GM12864 (cell line): ENCODE measurements at regions not wholly inside any gene's neighbourhood (a gene's known extent, or its start where the extent isn't known, plus 50 kb on each side); places are given as distances from the start of the nearest gene placed in this dataset.

Source experiments
- DNase-seq: peaks from one replicate; pipeline ENCODE4 v3.0.0-alpha.2; 2011; ENCODE audit warnings: low read depth
- H3K4me3 ChIP-seq: 2 replicates; pipeline ENCODE4 v1.5.1; 2011; ENCODE audit warnings: mild to moderate bottlenecking, low read depth, low read length, control low read depth
- TF ChIP-seq, protein P1 (sequence below): IDR thresholded peaks from 2 replicates; pipeline ENCODE4 v1.5.1; 2011; ENCODE audit warnings: low read depth, mild to moderate bottlenecking, moderate library complexity, low read length, control low read depth, inconsistent platforms; ENCODE audit errors: missing control alignments

DNA sequence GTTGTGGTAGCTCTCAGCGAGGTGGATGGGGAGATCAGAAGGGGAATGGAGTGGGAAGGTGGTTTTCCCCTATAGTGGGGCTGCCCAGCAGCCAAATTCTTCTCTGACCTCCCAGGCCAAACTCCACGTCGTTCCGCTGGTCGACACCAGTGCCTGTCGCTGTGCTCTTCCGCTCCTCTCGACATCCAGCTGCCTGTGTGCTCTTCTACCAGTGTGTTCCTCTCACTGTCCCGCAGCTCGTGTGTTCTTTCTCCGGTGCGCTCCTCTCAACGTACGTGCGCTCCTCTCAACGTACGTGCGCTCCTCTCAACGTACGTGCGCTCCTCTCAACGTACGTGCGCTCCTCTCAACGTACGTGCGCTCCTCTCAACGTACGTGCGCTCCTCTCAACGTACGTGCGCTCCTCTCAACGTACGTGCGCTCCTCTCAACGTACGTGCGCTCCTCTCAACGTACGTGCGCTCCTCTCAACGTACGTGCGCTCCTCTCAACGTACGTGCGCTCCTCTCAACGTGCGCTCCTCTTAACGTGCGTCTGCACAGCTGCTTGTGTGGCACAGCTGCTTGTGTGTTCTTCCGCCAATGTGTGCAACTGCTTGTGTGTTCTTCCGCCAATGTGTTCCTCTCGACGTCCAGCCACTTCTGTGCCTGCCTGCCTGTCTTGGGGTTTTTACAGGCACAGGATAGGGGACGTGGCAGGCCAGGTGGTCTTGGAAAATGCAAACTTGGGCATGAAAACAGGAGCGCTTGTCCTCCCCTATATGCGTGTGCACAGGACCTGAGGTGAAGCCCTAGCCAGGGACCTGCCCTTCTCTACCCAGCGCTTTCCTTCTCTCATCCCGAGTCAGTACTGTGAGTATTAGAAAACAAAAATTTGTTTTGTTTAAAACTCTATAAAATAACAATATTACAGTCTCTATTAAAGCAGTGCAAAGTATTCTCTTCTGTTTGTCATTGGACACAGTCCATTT lies 991.1 kb downstream of the GBE1 start:
- TF ChIP-seq, protein P1, sequence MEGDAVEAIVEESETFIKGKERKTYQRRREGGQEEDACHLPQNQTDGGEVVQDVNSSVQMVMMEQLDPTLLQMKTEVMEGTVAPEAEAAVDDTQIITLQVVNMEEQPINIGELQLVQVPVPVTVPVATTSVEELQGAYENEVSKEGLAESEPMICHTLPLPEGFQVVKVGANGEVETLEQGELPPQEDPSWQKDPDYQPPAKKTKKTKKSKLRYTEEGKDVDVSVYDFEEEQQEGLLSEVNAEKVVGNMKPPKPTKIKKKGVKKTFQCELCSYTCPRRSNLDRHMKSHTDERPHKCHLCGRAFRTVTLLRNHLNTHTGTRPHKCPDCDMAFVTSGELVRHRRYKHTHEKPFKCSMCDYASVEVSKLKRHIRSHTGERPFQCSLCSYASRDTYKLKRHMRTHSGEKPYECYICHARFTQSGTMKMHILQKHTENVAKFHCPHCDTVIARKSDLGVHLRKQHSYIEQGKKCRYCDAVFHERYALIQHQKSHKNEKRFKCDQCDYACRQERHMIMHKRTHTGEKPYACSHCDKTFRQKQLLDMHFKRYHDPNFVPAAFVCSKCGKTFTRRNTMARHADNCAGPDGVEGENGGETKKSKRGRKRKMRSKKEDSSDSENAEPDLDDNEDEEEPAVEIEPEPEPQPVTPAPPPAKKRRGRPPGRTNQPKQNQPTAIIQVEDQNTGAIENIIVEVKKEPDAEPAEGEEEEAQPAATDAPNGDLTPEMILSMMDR, result no peak
- no peak overlapping the region for H3K4me3 ChIP-seq
- no peak for DNase-seq

DNA sequence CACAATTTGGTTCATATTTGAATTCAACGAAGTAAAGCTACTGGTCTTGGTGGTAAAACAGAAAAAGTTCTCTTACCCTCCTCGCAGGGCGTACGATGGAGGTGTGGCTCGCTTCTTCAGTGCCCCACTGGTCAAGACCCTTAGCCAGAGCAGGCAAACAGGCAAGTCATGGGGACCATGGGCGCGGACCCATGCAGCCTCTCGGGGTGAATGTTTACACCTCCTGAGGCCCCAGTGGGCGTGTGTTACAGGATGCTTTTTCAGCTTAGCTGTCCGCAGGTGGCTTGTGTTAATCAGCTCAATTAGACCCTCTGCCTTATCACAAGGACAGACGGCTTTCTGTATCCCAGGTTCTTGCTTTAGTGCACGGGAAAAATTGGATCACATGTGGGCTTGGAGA lies 991.8 kb downstream of the GBE1 start:
- no peak overlapping the region for H3K4me3 ChIP-seq
- TF ChIP-seq, protein P1, result no peak
- no peak for DNase-seq

DNA sequence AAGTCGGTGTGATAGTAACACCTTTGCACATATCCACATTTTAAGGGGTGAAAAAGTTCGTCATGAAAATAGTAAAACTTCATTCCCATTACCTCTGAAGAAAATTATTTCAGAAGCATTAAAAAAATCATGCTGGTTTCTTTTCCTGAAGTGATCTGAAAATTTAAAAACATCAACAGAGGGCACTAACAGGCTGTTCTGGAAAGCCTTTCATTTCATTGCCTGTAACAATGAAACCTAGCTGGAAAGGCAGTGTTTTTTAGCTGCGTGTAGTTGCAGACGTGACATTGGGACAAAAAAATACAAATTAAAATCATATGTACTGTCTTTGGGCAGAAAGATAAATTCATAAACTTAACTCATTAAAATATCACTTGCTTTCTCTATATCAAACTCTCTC lies 993.8 kb downstream of the GBE1 start:
- H3K4me3 ChIP-seq, result no peak overlapping the region
- DNase-seq, result no peak
- TF ChIP-seq, protein P1, result no peak

DNA sequence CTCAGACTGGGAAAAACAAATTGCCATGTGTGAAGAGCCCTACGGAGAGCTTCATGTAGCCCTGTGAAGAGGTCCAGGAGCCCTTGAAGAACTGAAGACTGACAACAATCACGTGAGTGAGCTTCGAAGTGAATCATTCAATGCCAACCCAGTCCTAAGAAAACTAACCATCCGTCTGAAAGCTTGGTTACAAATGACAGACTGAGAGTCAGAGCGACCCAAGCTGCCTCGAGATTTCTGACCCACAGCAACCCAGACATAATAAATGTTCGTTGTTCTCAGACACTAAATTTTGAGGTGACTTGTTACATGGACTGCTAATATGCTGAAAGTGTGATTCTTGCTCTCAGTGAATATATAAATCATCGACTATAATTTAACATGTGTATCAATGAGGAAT lies 987.2 kb upstream of the ROBO1 start:
- H3K4me3 ChIP-seq, result no peak overlapping the region
- TF ChIP-seq, protein P1, result no peak
- no peak for DNase-seq

DNA sequence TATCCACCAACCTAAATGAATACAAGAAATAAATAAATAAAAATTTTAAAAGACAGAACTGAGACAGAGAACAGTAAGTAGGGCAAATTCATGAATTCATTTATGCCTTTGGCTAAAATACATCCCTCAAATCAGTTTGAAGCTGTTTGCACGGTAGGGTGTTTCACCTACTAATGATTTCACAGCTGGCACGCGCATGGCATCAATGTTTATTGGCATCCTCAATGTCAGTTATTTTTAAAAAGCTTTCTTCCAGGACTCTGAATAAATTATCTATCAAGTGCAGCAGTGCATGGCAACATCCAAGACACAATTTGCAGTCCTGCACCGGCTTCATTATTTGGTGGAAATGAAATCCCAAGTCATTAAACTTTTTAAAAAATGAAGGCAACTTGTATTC lies 985.2 kb upstream of the ROBO1 start:
- DNase-seq, result no peak
- TF ChIP-seq, protein P1, result no peak
- no peak overlapping the region for H3K4me3 ChIP-seq

DNA sequence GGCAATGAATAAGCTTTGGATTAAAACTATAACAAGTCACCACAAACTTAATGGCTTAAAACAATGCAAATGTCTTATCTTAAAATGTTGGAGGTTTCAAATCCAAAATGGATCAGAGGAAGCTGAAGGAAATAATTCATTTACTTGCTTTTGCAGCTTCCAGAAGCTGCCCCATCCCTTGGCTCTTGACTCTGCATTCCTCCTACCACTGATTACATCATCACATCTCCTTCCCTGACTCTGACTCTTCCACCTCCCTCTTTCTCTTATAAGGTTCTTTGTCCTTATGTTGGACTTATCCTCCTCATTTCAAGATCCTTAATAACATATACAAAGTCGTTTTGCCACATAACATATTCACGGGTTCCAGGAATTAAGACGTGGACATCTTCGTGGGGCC lies 982.8 kb upstream of the ROBO1 start:
- TF ChIP-seq, protein P1, result no peak
- H3K4me3 ChIP-seq, result no peak overlapping the region
- DNase-seq, result no peak

DNA sequence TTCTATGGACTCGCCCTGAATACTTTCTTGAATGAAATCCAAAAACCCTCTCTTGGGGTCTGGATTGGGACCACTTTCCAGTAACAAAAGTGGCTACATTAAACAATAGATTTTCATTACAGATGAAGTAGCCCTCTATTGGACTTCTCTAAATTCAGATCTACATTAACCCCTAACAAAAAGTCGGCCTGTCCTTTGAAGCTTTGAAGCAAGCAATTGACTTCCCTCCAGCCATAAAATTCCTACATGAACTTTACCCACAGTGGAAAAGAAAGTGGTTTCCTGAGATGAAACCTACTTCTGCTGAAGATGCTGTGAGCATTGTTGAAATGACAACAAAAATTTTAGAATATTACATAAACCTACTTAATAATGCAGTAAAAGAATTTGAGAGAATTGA lies 967.1 kb upstream of the ROBO1 start:
- DNase-seq, result no peak
- H3K4me3 ChIP-seq, result no peak overlapping the region
- TF ChIP-seq, protein P1, result no peak
